ENCODE measurements at regions not wholly inside any gene's neighbourhood (a gene's known extent, or its start where the extent isn't known, plus 50 kb on each side); places are given as distances from the start of the nearest gene placed in this dataset.

GRCh38 chr6:71476371-71476770, 187.8 kb downstream of the OGFRL1 start:
- SMC1A ChIA-PET (ENCODE audit: uncharacterized antibody, unreplicated experiment), result no interaction called here
- Histone ChIP-seq H3K27me3 (replicated peaks in 1 of 2; ENCODE audit: control insufficient read depth in 2 of 2, insufficient read depth in 2 of 2, low read length in 1 of 2) (no peaks in the 10 kb centered on the region), H3K36me3 (ENCODE audit: control insufficient read depth in 2 of 2, insufficient read depth in 2 of 2, low read length in 1 of 2) (no peaks in the 10 kb centered on the region), H3K27ac (ENCODE audit: control insufficient read depth, insufficient read depth) (no peak overlapping the region), H2AFZ (ENCODE audit: control insufficient read depth, low read depth, low read length) (no peak overlapping the region), H3K4me2 (ENCODE audit: control insufficient read depth, insufficient read depth) (no peak overlapping the region), H3K4me3 (no peak overlapping the region), H3K4me1 (ENCODE audit: control insufficient read depth, insufficient read depth, low read length) (no peaks in the 10 kb centered on the region), H3K9me3 (replicated peaks; ENCODE audit: control insufficient read depth, insufficient read depth, low read length) (no peaks in the 10 kb centered on the region), H4K20me1 (ENCODE audit: control insufficient read depth, insufficient read depth) (no peaks in the 10 kb centered on the region), H3K79me2 (ENCODE audit: control insufficient read depth, insufficient read depth, low read length) (no peaks in the 10 kb centered on the region), H3K9ac (ENCODE audit: control insufficient read depth, insufficient read depth, low read length) (no peak overlapping the region)
- 62% methylated on average over 4 of the region's 4 CpGs for WGBS (ENCODE audit: insufficient coverage, insufficient replicate concordance, low lambda C conversion rate, missing lambda C conversion rate)
- CTCF ChIA-PET, result no interaction called here
- intact Hi-C loops (cut with micrococcal nuclease; ENCODE audit: unreplicated experiment), result no loop called here
- FAIRE-seq (no peak), DNase-seq (ENCODE audit: low read depth, low spot score) (no peak), ATAC-seq (no peak)
- BruUV-seq (replicated peaks), result no TSS peak
- POLR2A ChIA-PET, result no interaction called here
- RAD21 ChIA-PET (ENCODE audit: unreplicated experiment), result interaction anchor here (1.1 kb wide), 1 partner anchor 20 kb away, joined by 3 read pairs; no protein-coding TSS in a partner anchor
- in situ Hi-C loops (cut with MboI), result no loop called here
- TF ChIP-seq MTA2 (IDR thresholded peaks at IDR 0.05; ENCODE audit: low read depth), result no peak
- no peak for TF ChIP-seq MEF2A (IDR thresholded peaks at IDR 0.05; ENCODE audit: insufficient read depth, low read depth, low read length)
- TF ChIP-seq IKZF2 (IDR thresholded peaks at IDR 0.05), result no peak
- no peak for TF ChIP-seq HSF1 (IDR thresholded peaks at IDR 0.05; ENCODE audit: low read depth, low read length)
- no peak for TF ChIP-seq E2F4 (IDR thresholded peaks at IDR 0.05; ENCODE audit: low read depth, low read length)
- TF ChIP-seq CBX5 (IDR thresholded peaks at IDR 0.05; ENCODE audit: low read depth), result no peak
- TF ChIP-seq NBN (IDR thresholded peaks at IDR 0.05), result no peak
- TF ChIP-seq RCOR1 (conservative IDR thresholded peaks at IDR 0.05; ENCODE audit: low read depth, low read length), result no peak
- TF ChIP-seq ZNF592 (IDR thresholded peaks at IDR 0.05), result no peak
- TF ChIP-seq CHD1 (IDR thresholded peaks at IDR 0.05; ENCODE audit: low read depth, low read length), result no peak
- no peak for TF ChIP-seq PAX8 (IDR thresholded peaks at IDR 0.05)
- no peak for TF ChIP-seq NR2C1 (IDR thresholded peaks at IDR 0.05)
- no peak for TF ChIP-seq SP1 (IDR thresholded peaks at IDR 0.05; ENCODE audit: low read depth, low read length)
- TF ChIP-seq USF1 (IDR thresholded peaks at IDR 0.05; ENCODE audit: borderline replicate concordance, extremely low read length, insufficient read depth, low read depth, low read length), result no peak
- no peak for TF ChIP-seq BCLAF1 (IDR thresholded peaks at IDR 0.05)
- TF ChIP-seq TCF3 (IDR thresholded peaks at IDR 0.05; ENCODE audit: borderline replicate concordance, insufficient read depth, low read depth, low read length), result no peak
